GM23248 (cell line): ENCODE measurements at regions not wholly inside any gene's neighbourhood (a gene's known extent, or its start where the extent isn't known, plus 50 kb on each side); places are given as distances from the start of the nearest gene placed in this dataset.

Experiments
- EZH2 ChIP-seq: fragments of 200-600 bp; sonication (generic); IDR thresholded peaks from 2 replicates; pipeline ENCODE4 v1.6.1; 2018; ENCODE audit warnings: antibody characterized with exemption, mild to moderate bottlenecking; ENCODE audit not compliant: insufficient read depth, poor library complexity, severe bottlenecking
- EZH2phosphoT487 ChIP-seq: fragments of 200-600 bp; sonication (generic); IDR thresholded peaks from 2 replicates; pipeline ENCODE4 v1.6.1; 2018; ENCODE audit warnings: antibody characterized with exemption, moderate library complexity, mild to moderate bottlenecking, low read depth; ENCODE audit not compliant: insufficient read depth

DNA sequence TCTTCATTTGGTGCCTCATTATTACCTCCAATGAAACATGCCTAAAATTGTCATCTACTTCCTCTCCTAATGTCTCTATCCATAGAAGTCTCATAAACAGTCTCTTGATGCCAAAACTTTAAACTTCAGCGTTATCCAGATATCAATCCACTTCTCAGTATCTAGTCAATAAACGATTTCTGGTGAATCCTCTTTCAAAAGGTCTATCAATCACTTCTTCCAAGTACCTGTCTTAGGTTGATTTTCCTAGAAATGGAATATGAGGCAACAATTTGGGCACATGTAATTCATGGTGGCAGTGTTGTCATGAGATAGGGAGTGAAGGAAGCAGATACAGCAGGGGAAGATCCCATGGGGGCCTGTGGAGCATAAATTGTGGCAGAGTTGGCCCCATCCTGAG lies 348.5 kb upstream of the POU1F1 start:
- TF ChIP-seq EZH2: no peak
- no peak for TF ChIP-seq EZH2phosphoT487
